NT2/D1 (cell line): ENCODE measurements at regions not wholly inside any gene's neighbourhood (a gene's known extent, or its start where the extent isn't known, plus 50 kb on each side); places are given as distances from the start of the nearest gene placed in this dataset.

Experiments
- SUZ12 ChIP-seq: IDR thresholded peaks from 2 replicates; pipeline ENCODE4 v1.6.1; 2011; ENCODE audit not compliant: insufficient read length, insufficient read depth; ENCODE audit errors: extremely low read depth
- YY1 ChIP-seq: IDR thresholded peaks from 2 replicates; pipeline ENCODE4 v1.6.1; 2011; ENCODE audit not compliant: insufficient read length, insufficient read depth
- ZNF274 ChIP-seq: IDR thresholded peaks from 2 replicates; pipeline ENCODE4 v1.6.1; 2011; ENCODE audit warnings: mild to moderate bottlenecking, low read depth, low read length

DNA sequence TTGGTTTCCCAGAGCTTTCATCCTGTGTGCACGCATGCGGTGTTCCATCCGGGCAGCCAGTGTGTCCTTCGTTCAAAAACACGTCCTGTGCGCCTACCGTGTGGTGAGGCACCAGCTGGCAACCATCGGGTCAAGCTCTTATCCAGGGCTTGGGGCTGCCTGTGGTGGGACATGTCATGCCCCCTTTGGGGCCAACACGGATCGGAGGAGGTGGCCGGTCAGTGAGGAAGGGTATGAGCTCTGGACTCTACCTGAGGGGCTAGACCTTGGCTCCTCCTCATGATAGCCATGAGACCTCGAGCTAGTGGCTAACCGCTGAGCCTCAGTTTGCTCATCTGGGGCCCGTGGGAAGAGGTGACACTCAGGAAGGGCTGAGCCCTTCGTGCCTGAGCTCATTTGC, 158.5 kb upstream of the PMEPA1 start:
- no peak for TF ChIP-seq YY1
- TF ChIP-seq SUZ12 = no peak
- TF ChIP-seq ZNF274 = no peak
